Effector memory CD4-positive, alpha-beta T cell (primary cell): ENCODE measurements at regions not wholly inside any gene's neighbourhood (a gene's known extent, or its start where the extent isn't known, plus 50 kb on each side); places are given as distances from the start of the nearest gene placed in this dataset.

Source experiments
- DNase-seq, 3 donors: peaks; one replicate each; pipeline ENCODE4 v3.0.0-alpha.2; 2020
- H3K27ac ChIP-seq: 2 replicates; pipeline ENCODE4 v1.7.0; 2013; ENCODE audit warnings: mild to moderate bottlenecking, low read length, moderate library complexity; ENCODE audit not compliant: insufficient read depth, poor library complexity, severe bottlenecking
- H3K27me3 ChIP-seq: replicated peaks from 2 replicates; pipeline ENCODE4 v1.7.0; 2013; ENCODE audit warnings: mild to moderate bottlenecking, low read length; ENCODE audit not compliant: insufficient read depth, control insufficient read depth, poor library complexity, severe bottlenecking
- H3K36me3 ChIP-seq: 2 replicates; pipeline ENCODE4 v1.7.0; 2013; ENCODE audit warnings: mild to moderate bottlenecking, low read length, moderate library complexity; ENCODE audit not compliant: control insufficient read depth, insufficient read depth
- H3K4me1 ChIP-seq: 2 replicates; pipeline ENCODE4 v1.7.0; 2013; ENCODE audit warnings: low read length, mild to moderate bottlenecking; ENCODE audit not compliant: control insufficient read depth, insufficient read depth, poor library complexity, severe bottlenecking
- H3K4me3 ChIP-seq: 2 replicates; pipeline ENCODE4 v1.7.0; 2013; ENCODE audit warnings: low read length, low read depth, mild to moderate bottlenecking; ENCODE audit not compliant: insufficient read depth, poor library complexity, severe bottlenecking
- H3K9me3 ChIP-seq: 2 replicates; pipeline ENCODE4 v1.7.0; 2013; ENCODE audit warnings: mild to moderate bottlenecking, low read length, moderate library complexity; ENCODE audit not compliant: control insufficient read depth

DNA sequence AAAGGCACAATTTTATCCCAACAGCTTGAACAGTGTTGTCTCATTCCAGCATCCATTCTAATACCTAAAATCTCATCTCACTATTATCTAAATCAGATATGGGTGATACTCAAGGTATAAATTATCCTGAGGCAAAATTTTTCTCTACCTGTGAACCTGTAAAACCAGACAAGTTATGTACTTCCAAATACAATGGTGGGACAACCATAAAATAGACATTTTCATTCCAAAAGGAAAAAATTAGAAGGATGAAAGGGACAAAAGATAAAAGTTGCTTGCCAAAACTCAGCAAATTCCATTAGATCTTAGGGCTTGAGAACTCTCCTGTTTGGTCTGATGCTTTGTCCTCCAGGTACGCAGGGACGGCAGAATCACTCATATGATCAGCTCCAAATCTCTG lies 650.5 kb downstream of the ADGRL2 start:
- Histone ChIP-seq H3K36me3 (no peaks in the 10 kb centered on the region), H3K27me3 (no peaks in the 10 kb centered on the region), H3K9me3 (no peaks in the 10 kb centered on the region), H3K4me3 (no peak overlapping the region), H3K4me1 (no peaks in the 10 kb centered on the region), H3K27ac (no peak overlapping the region)
- no peak for DNase-seq

DNA sequence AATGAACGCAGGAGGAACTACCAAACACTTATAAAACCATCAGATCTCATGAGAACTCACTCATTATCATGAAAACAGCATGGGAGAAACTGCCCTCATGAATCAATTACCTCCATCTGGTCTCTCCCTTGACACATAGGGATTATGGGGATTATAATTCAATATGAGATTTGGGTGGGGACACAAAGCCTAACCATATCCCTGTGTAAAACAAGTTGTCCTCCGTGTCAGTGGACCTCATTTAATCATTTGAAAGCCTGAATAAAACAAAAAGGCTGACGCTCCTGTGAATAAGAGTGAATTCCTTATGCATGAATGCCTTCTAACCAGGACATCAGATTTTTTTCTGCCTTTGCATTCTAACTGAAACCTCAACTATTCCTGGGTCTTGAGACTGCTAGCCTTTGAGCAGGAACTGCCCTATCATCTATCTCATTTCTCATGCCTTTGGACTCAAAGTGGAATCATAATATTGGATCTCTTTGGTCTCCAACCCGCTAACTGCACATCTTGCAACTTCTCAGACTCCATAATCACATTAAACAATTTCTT lies 648.8 kb downstream of the ADGRL2 start:
- Histone ChIP-seq H3K36me3 (no peaks in the 10 kb centered on the region), H3K27ac (no peak overlapping the region), H3K4me1 (no peaks in the 10 kb centered on the region), H3K27me3 (no peaks in the 10 kb centered on the region), H3K4me3 (no peak overlapping the region), H3K9me3 (no peaks in the 10 kb centered on the region)
- DNase-seq: no peak

DNA sequence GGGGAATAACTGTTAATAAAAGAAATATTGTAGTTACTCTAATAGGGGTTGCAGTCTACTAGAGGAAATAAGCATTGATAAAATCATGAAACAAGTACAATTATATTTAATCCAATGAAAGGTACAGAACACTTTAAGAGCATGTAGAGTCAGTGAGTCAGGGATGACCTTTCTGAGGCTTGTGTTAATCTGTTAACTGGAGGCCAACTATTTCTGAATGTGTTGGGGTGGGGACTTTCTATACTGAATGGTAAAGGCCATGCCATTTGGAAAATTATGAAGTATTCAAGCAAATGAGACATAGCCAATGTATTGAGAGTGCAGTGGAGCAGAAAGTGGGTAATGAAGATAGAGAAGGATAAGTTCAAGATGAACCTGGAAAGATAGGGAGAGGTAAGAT lies 646.2 kb downstream of the ADGRL2 start:
- no peak for DNase-seq
- Histone ChIP-seq H3K27me3 (no peaks in the 10 kb centered on the region), H3K27ac (no peak overlapping the region), H3K4me1 (no peaks in the 10 kb centered on the region), H3K4me3 (no peak overlapping the region), H3K9me3 (no peaks in the 10 kb centered on the region), H3K36me3 (no peaks in the 10 kb centered on the region)

DNA sequence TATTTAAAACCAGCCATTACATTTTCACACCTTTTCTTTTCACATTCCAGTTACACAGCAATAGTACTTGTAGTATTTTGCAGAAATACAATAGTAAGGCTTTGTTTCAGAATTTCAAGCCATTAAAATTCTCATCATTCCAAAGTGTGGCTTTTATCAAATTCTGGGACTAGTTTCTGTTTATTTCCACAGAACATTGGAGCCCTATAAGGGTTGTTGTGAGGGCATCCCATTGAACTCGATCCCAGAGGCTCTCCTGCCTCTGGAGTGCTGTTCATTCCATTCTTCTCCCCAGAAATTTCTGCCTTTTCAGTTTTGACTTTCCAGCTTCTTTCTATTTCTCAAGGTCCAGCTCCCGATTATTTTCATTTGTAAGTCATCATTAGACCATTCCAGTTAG lies 645.5 kb downstream of the ADGRL2 start:
- Histone ChIP-seq H3K4me3 (no peak overlapping the region), H3K4me1 (no peaks in the 10 kb centered on the region), H3K9me3 (no peaks in the 10 kb centered on the region), H3K27ac (no peak overlapping the region), H3K27me3 (no peaks in the 10 kb centered on the region), H3K36me3 (no peaks in the 10 kb centered on the region)
- no peak for DNase-seq

DNA sequence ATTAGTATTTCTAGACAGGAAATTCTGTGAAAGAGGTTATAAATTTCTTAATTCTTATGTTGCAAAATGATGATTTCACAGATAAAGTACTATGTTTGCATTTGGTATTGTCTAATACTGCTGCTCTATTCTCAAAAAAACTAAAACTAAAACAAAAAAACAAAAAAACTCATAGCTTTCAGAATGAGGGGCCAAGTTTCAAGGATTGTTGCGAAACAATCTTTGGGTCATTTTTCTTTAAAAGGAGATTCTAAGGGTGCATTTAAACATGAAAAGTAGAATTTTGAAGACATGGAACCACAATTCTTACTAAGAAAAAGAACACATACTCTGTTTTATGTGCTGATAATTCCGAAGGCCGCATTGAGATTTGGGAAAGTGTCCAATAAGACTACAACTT lies 645.1 kb downstream of the ADGRL2 start:
- H3K36me3 ChIP-seq: no peaks in the 10 kb centered on the region
- no peak for DNase-seq
- no peaks in the 10 kb centered on the region for H3K27me3 ChIP-seq
- no peaks in the 10 kb centered on the region for H3K9me3 ChIP-seq
- no peak overlapping the region for H3K27ac ChIP-seq
- H3K4me3 ChIP-seq: no peak overlapping the region
- no peaks in the 10 kb centered on the region for H3K4me1 ChIP-seq

DNA sequence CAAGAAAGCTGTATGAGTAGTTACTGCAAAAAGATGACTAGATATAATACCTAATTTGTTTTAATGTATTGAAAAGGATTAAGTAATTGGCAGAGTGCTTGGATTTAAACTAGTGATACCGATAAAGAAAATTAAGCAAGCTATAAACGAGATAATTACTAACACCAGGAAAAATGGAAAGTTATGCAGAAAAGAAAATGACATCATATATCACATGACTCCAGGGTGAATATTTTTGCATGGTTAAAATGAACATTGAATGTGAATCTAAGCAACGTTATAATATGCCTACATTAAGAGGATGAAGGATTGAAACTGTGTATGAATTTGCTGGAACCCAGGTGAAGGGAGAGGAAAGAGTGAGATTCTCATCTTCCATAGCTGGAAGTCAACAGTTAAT lies 644.4 kb downstream of the ADGRL2 start:
- no peak for DNase-seq
- Histone ChIP-seq H3K27me3 (no peaks in the 10 kb centered on the region), H3K36me3 (no peaks in the 10 kb centered on the region), H3K4me1 (no peaks in the 10 kb centered on the region), H3K9me3 (no peaks in the 10 kb centered on the region), H3K27ac (no peak overlapping the region), H3K4me3 (no peak overlapping the region)

DNA sequence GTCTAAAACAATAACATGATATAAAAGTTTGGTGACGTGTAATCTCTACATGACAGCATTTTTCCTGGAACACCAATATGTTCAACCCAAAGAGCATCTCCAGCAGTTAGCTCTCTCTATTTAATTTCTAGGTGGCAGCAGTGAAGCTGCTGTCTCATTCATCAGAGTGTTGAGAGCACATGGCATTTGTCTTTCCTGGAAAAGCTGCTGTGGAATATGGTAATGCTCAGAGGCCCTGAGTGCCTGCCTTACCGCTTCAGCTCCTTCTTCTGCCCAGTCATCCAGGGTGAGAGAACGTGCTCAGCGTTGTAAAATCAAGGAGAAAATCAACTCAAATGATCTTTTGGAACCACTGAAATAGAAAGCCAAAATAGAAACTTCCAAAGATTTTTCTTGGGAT lies 640.7 kb downstream of the ADGRL2 start:
- Histone ChIP-seq H3K4me1 (no peaks in the 10 kb centered on the region), H3K9me3 (no peaks in the 10 kb centered on the region), H3K4me3 (no peak overlapping the region), H3K36me3 (no peaks in the 10 kb centered on the region), H3K27me3 (no peaks in the 10 kb centered on the region), H3K27ac (no peak overlapping the region)
- DNase-seq: no peak

DNA sequence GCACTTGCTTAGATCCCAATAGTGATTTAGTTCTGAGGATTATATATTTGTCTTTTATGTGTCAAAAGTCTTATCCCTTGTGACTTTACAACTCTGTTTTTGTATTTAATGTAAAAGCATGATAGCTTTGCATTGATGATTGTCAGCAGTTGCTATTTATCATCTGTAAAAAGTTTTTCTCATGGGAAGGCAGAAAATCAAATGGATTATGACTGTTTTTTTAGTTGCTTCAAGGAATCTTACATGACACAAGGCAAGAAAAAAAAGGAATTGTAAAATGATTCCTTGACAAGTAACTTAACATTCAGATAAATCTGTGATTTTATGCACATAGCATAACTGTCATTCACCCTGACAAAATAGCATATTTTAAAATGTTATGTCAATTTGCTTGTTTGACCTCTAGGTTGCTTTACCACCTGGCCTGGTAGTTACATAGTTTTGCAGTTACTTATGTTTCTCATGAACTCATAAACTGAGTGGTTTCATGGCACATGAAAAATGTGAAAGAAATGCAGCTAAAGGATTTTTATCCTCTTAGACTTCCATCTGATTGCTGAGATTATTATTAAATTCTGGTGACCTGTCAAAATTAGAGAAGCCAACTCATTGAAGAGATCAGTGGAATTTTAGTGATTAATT lies 622.6 kb downstream of the ADGRL2 start:
- Histone ChIP-seq H3K4me3 (no peak overlapping the region), H3K4me1 (no peaks in the 10 kb centered on the region), H3K9me3 (no peaks in the 10 kb centered on the region), H3K27me3 (no peaks in the 10 kb centered on the region), H3K36me3 (no peaks in the 10 kb centered on the region), H3K27ac (no peak overlapping the region)
- DNase-seq: no peak

DNA sequence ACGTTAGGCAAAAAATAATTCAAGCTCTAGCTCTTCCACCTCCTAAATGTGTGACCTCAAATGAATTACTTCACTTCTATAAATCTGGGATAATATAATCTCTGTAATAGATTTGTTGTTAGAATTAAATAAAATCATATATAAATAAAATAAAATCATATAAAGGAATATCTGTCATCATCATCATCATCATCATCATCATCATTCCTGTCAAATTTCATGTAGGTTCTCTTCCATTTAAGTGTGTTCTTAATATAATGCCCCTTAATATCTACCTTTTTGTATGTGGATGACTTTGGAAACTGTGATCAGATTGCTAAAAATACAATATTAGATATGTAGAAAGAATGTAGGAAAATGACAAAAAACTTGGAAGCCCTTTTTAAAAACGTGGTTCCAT lies 621.0 kb downstream of the ADGRL2 start:
- DNase-seq: no peak
- Histone ChIP-seq H3K27me3 (no peaks in the 10 kb centered on the region), H3K4me3 (no peak overlapping the region), H3K36me3 (no peaks in the 10 kb centered on the region), H3K4me1 (no peaks in the 10 kb centered on the region), H3K9me3 (no peaks in the 10 kb centered on the region), H3K27ac (no peak overlapping the region)

DNA sequence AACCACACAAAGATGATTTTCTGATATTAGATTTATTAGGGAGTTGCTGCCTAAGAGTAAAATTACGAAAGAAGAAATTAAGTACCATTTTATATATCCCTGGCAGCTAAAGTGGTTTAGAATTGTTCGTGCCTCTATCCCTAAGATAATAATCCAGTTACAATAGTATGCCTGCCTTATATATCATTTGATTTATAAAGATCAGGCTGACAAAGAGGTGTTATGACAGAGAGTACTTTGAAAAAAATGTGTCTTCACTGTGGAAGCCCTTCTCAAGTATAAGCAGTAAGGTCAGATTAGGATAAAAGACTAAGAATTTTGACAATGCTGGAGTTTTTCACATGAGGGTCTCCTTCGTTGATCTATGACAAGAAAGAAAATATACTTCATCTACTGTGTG lies 619.9 kb downstream of the ADGRL2 start:
- no peak for DNase-seq
- Histone ChIP-seq H3K4me1 (no peaks in the 10 kb centered on the region), H3K27me3 (no peaks in the 10 kb centered on the region)

More for the DNA sequence above, 619.9 kb downstream of the ADGRL2 start:
- H3K4me3 ChIP-seq: no peak overlapping the region
- H3K9me3 ChIP-seq: no peaks in the 10 kb centered on the region
- H3K27ac ChIP-seq: no peak overlapping the region
- H3K36me3 ChIP-seq: no peaks in the 10 kb centered on the region
